HG03139 (cell line): ENCODE measurements at regions not wholly inside any gene's neighbourhood (a gene's known extent, or its start where the extent isn't known, plus 50 kb on each side); places are given as distances from the start of the nearest gene placed in this dataset.
"Not testable (repeated sequence)": the region's sequence is repeated elsewhere in the genome, so short reads cannot be mapped to it uniquely, and the experiment has no call there.

Experiments used
- ATAC-seq: cut with Tn5 transposase; IDR thresholded peaks from one replicate; pipeline ENCODE4 v1.9.1; 2021; ENCODE audit not compliant: unreplicated experiment

DNA sequence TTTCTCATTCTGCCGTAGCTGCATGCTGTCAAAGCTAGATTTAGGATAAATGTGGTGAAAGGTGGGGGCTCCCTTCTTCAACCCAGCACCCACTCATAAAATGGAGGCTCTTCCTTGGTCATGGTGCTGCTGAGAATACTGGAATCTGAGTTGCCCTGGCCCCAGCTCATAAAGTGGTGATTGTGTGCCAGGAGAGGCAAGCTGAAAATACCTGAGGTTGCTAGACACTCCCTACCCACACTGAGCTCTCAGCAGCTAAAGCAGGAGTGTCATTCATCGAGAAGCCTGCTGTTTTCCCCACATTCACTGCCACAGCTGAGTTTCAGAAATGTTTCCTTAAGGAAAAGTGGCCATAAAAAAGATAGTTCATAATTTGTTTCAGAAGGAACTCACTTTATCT lies 297.1 kb upstream of the RBMS1 start:
- no peak for ATAC-seq

DNA sequence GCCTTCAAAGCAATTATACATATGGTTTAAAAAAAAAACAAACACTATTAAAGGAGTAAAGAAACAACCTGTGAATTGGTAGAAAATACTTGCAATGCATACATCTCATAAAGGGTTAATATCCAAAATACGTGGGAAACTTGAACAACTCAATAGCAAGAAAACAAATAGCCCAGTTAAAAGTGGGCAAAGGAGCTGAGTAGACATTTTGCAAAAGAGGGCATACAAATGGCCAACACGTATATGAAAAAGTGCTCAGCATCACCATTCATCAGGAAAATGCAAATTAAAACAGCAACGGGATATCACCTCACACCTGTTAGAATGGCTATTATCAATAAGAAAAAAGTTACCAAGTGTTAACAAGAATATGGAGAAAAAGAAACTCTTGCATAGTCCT lies 298.3 kb upstream of the RBMS1 start:
- ATAC-seq = no peak

DNA sequence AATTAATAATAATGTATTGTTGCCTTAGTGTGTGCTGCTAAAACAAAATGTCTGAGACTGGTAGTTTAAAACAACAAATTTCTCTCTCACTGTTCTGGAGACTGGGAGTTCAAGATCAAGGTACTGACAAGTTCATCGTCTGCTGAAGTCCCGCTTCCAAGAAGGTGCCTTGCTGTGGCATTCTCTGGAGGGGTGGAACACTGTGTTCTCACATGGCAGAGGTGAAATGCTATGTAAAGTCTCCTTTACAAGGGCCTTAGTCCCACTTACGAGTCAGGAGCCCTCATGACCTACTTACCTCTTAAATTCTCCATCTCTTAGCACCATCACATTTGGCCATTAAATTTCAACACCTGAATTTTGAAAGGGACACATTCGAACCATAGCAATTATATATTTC lies 299.2 kb upstream of the RBMS1 start:
- ATAC-seq = no peak

DNA sequence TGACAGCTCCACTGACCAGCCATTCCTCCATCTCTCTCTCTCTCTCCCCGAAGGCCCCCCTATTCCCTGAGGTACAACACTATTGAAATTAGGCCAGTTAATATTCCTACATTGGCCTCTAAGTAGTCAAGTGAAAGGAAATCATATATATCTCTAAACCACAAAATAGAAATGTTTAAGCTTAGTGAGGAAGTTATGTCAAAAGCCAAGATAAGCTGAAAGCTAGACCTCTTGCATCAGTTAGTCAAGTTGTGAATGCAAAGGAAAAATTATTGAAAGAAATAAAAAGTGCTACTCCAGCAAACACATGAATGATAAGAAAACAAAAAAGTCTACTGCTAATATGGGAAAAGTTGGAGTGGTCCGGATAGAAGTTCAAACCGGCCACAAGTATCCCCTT lies 301.3 kb upstream of the RBMS1 start:
- ATAC-seq = no peak

DNA sequence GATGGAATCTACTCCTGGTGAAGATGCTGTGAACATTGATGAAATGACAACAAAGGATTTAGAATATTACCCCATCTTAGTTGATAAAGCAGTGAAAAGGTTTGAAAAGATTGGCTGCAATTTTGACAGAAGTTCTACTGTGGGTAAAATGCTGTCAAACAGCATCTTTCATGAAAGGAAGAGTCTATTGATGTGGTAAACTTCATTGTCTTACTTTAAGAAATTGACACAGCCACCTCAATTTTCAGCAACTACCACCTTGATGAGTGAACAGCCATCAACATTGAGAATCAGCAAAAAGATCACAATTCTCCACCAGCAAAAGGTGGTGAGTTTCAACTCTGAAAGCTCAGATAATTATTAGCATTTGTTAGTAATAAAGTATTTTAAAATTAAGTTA lies 310.3 kb upstream of the RBMS1 start:
- ATAC-seq = no peak

DNA sequence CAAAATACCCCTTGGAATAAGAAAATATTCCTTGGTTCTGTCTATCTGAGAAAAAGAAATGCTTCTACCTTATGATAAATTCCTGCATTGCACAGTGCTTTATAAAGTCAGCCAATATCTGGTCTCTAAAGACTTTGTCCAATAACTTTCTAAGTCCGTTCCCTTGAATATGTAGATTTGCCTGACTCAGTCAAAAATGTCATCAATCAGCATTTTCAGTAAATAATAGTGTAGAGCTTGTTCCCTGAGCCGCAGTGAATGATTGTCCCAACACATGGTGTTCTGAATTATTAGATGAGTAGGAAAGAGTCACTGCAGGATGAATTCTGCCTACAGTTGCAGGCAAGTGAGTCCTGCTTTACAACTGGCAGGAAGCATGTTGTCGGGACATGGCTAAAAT lies 316.8 kb upstream of the RBMS1 start:
- ATAC-seq = no peak

DNA sequence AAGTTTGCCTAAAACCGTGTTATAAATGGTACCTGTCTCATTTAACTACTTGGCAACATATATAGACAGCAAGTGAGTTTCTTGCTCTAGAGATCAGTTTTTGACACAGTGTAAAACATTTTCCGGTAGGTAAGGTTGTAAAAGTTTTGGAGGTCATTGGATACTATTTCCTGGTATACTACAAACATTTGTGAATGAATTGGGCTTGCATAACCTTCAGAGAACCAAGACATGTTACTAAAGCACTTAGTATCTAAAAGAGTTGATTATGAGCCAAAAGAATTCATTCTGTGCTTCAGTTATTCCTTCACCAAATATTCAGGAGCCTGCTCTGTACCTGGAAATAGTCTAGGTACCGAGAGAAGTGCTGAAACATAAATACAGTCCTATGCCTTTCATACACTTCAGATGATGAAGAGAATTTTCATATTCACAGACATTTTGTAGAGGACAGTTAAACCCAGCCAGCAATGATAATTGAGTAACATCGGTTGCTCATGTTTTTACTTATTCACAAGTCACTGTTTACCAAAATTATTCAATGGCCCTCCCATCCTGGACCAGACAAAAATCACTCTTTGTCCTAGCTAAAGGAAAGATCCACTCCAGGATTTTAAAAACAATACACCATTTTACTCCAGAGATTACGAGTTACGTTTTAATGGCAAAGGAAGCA lies 319.4 kb upstream of the RBMS1 start:
- no peak for ATAC-seq

DNA sequence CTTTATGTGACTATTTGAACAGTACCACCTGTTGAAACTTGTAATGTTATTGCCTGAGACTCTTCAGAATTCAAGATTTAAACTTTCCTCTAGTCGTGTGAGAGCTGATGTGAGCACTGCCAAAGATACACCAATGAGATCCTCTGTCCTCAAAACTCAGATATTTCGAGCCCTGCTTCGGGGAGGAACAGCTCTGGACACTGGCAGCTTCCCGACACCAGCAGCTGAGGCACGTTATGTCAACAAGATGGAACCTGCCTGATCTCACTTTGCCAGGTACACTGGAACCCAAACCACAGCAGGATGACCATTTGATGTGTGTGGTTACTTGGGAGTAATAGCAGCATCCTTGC lies 319.9 kb upstream of the RBMS1 start:
- ATAC-seq = no peak

DNA sequence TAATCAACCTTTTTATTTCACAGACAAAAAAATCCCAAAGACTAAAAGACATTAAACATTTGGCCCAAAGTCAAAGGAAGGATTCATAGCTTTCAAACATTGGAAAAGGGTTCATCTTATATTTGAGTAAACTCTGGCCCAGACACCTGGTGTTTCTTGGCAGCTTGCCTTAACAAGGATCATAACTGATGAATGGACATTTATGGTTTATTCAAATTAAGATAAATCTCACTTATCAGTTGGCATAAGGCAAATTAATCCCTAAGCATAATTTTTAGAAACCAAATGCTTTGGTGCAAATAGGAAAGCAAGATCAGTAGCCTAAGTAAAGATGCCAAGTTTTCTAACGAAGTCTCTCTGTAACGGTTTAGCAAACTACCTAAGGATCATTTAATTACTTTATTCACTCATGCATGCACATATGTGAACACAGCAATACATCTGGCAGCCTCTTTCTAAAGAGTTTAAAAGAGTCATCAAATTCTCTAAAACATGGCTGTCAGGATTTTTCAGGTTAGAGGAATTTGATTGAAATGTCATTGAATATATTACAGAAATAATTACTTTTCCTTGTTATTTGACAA lies 323.4 kb upstream of the RBMS1 start:
- no peak for ATAC-seq

DNA sequence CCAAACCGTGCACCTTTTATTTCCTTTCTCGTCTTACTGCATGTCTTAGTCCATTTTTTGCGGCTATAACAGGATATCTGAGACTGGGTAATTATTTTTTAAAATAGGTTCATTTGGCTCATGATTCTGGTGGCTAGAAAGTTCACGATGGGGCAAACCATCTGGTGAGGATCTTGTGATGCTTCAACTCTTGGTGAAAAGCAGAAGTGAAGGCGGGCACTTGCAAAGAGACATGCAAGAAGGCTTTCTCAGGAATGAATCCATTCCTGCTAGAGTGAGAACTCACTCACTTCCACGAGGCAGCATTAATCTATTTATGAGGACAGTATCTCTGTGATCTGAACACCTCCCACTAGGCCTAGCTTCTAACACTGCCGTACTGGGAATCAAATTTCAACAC lies 327.1 kb upstream of the RBMS1 start:
- ATAC-seq = no peak

DNA sequence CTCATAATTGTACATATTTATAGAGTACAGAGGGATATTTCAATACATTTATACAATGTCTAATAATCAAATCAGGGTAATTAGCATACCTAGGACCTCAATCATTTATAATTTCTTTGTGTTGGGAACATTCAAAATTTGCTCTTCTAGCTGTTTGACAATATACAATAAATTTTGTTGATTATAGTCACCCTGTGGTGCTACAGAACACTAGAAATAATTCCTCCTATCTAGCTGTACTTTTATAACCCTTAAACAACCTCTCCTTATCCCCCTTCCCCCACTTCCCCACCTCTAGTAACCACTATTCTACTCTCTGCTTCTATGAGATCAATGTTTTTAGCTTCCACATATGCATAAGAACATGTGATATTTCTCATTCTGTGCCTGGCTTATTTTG lies 328.4 kb upstream of the RBMS1 start:
- no peak for ATAC-seq

DNA sequence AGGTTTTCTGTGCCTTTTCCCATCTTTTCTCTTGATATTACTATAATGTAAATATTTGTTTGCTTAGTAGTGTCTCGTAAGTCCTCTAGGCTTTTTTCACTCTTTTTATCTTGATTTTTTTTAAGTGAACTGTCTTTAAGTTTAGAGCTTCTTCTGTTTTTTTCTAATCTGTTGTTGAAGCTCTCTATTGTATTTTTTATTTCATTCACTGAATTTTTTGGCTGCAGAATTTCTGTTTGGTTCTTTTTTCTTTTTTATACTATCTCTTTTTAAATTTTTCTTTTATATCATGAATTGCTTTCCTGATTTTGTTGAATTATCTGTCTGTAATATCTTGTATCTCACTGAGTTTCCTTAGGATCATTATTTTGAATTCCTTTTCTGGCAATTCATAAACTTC lies 331.8 kb upstream of the RBMS1 start:
- no peak for ATAC-seq

DNA sequence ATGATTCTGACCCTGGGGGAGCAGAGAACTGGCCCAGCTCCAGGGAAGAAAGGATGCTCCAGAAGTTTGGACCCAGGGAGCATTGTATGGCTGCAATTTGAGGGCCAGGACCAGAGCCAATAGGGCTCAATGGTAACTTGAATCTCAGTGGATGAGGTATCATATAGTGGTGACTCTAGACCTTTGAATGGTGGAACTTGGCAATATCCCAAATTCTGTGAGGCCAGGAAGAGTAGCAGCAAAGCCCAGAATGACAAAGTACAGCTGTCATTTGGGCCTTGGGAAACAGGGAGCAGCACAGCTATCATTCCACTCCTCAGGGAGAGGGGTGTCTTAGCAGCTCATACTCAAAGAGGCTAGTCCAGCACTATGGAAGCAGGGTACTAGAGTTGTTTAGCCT lies 332.9 kb upstream of the RBMS1 start:
- ATAC-seq = no peak

DNA sequence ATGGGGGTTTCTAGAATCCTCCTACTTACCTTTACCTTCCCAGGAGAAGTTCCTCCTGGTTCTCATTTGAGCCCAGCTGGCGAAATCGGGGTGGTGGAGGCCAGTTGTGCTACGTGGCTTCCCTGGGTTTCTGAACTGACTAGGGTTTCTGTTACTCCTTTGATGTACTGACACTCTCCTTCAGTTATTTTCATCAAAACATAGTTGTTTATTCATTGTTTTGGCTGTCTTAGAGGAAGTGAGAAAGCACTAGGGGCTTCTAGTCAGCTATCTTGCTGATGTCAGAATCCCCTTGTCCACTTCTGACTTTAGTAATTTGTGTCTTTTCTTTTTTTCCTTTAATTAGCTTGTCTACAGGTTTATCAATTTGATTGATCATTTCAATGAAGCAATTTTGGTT lies 332.2 kb upstream of the TANK start:
- ATAC-seq = no peak

DNA sequence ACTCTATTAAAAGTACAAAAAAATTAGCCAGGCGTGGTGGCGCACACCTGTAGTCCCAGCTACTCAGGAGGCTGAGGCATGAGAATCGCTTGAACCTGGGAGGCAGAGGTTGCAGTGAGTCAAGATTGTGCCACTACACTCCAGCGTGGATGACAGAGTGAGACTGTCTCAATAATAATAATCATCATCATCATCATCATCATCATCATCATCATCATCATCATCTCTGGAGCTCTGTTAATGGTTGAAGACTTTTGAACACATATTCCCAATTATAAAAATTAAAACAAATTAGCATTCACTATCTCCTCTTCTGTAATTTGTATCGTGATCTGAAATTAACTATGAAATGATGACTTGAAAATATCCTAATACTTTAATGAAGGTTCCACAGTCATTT lies 327.8 kb upstream of the TANK start:
- ATAC-seq = not testable (repeated sequence)

DNA sequence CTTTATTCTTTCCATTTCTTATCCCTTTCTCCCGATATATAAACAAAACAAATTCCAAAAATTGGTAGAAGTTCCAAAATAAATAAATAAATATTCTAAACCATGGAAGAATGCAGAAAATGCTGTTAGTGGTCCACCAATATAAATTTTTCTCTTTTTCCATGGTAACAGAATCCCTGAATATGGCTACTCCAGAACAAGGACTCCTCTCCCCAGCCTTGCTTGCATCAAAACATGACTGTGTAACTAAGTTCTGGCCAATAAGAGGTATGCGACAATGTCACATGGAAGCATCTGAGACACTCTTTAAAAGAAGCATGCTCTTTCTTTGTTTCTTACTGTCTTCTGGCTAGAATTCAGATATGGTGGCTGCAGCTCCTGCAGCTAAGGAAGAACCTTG lies 325.1 kb upstream of the TANK start:
- no peak for ATAC-seq

DNA sequence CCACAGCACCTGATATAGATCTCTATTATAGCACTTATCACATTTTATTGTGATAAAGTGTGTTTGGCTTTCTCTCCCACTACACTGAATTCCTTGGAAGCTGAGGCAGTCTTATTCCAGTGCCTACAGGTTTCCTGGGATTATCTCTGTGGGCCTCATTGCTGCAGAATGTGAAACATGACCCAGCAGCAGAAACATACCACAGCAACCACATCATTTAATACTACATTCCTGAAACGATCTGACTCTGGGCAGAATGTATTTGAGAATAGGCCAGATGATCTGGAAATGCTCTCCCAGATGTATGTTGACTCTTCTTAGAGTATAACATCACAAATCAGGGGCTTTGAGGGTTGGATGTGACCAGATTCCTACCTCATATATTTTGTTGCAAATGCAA lies 323.5 kb upstream of the TANK start:
- no peak for ATAC-seq

DNA sequence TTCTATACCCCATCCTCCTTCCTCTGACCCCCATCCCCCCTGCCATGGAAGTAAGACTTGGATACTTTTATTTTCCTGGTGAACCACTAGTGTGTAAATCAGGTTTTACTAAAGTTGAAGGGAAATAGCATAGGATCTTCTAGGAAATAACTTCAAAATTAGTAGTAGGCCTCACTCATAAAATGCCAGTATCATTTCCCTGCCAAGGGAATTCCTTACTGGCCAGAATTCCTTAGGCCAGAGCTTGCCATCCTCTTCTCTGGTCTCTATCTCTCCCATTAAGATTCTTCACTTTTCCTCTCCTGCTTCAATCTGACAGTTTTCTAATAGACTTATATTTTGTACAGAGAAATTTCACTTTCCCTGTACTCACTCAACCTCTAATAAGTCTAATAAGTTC lies 322.8 kb upstream of the TANK start:
- no peak for ATAC-seq

DNA sequence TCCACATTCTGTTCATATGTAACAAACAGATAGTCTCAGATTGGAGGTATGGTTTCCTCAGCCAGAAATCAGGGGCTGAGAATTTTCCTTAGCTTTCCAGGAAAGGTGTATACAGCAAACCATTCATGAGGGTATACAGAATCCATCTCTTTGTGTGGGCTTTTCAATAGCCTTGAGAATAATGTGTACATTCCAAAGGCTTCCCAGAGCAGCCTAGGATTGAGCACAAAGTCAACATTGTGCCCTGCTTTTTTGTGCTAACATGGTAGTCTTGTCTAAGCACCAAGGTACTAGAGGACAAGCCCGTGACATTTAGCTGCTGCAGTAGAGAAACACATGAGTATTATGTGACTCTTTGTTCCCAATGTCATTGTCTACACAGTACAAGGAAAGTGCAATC lies 322.1 kb upstream of the TANK start:
- ATAC-seq = no peak

DNA sequence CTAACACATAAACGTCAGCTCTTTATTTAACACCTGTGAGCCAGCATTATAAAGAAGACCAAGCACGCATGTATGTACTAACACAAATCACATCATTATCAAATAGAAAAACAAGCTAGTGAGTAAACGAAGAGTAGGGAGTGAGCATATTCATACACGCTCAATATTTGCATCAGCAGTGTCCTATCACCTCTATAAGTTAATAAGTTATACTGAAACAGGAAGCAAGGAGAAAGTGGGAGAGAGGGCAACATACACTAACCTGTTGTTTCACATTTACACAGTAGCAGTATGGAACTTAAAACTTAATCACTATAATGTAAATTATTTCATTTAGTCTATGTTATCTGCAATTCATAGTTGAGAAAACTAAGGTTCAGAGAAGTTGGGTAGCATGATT lies 321.5 kb upstream of the TANK start:
- no peak for ATAC-seq

DNA sequence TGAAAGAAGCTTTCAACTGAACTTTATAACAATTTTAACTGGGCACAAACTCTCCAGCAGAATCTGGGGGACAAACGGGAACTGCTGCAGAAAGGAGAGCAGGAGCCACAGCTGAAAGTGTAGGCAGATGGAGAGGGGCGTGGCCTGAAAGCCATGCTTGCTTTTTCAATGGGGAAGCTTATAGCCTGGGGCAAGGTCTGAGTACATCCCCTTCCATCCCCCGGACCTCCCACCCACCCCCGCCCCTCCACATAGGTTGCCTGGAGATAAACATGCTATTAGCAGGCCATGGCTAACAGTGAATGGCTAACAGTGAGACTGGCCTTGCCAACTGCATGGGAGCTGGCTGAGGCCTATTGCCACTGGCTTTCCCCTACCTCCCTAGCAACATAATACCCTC lies 317.9 kb upstream of the TANK start:
- ATAC-seq = no peak

DNA sequence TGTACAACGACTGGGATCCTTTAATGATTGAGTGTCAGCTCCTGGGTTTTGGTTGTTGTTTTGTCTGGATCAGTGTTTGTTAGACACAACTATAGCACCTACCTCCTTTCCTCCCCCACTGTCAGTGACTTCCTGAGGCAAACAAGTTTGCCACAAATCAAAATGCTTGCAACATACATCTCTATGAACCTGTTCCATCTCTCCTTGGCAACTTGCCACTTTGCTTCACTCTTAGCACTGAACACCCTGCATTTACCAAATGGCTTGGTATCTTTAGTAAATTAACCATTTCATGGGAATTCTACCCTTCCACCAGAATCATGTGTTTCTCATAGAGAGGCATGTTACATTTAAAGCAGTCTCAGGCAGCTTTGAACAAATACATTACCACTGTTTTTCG lies 301.1 kb upstream of the TANK start:
- no peak for ATAC-seq

DNA sequence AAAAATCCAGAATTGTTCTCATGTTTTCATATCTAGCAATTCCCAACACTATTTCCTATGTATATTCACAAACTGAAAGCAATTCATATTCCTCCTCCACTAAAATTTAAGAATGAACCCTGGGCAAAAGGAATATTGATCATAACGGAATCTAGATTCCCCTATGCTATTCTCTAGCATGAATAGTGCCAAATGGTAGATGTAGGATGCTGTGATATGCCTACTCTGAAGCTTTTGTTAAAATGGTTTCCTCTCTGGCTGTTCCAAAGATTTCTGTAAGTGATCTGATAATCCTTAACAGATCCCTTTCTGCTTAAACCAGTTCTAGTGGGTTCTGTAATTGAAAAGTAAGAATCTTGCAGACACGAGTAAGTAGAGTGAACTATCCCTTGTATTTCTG lies 298.0 kb upstream of the TANK start:
- ATAC-seq = no peak
